Stimulated activated CD4-positive, alpha-beta T cell treated with anti-CD3 and anti-CD28 coated beads, Interleukin-4, amount 100 ng/mL, for 4 hours (primary cell): ENCODE measurements at regions not wholly inside any gene's neighbourhood (a gene's known extent, or its start where the extent isn't known, plus 50 kb on each side); places are given as distances from the start of the nearest gene placed in this dataset.
"Not testable (repeated sequence)": the region's sequence is repeated elsewhere in the genome, so short reads cannot be mapped to it uniquely, and the experiment has no call there.

Experiments
- DNase-seq, 2 experiments: peaks; one replicate each; pipeline ENCODE4 v3.0.0-alpha.2; 2020

GRCh38 chr5:82459626-82460025, 181.5 kb upstream of the RPS23 start:
- no peak for DNase-seq

- not testable (repeated sequence) for DNase-seq
Measured at GRCh38 chr5:82455317-82455716, 177.2 kb upstream of the RPS23 start.

- DNase-seq = no peak
Measured at GRCh38 chr5:82448374-82448773, 170.2 kb upstream of the RPS23 start.

- DNase-seq = no peak
Measured at GRCh38 chr5:82447913-82448312, 169.8 kb upstream of the RPS23 start.

- no peak for DNase-seq
Measured at GRCh38 chr5:82446809-82447208, 168.7 kb upstream of the RPS23 start.

GRCh38 chr5:82445726-82446335, 167.7 kb upstream of the RPS23 start:
- no peak for DNase-seq

GRCh38 chr5:82439750-82440445, 161.7 kb upstream of the RPS23 start:
- DNase-seq = no peak

- not testable (repeated sequence) for DNase-seq
Measured at GRCh38 chr5:82437565-82437964, 159.4 kb upstream of the RPS23 start.

- DNase-seq = no peak
Measured at GRCh38 chr5:82436291-82436690, 158.1 kb upstream of the RPS23 start.

- DNase-seq = not testable (repeated sequence)
Measured at GRCh38 chr5:82434696-82435660, 156.8 kb upstream of the RPS23 start.

GRCh38 chr5:82426464-82427154, 148.5 kb upstream of the RPS23 start:
- DNase-seq = no peak

GRCh38 chr5:82425591-82425990, 147.4 kb upstream of the RPS23 start:
- DNase-seq = no peak

GRCh38 chr5:82424211-82424610, 146.1 kb upstream of the RPS23 start:
- DNase-seq = no peak

GRCh38 chr5:82422751-82423181, 144.6 kb upstream of the RPS23 start:
- no peak for DNase-seq

- DNase-seq = no peak
Measured at GRCh38 chr5:82422001-82422740, 144.0 kb upstream of the RPS23 start.

GRCh38 chr5:82421119-82421518, 143.0 kb upstream of the RPS23 start:
- no peak for DNase-seq

- not testable (repeated sequence) for DNase-seq
Measured at GRCh38 chr5:82420524-82420923, 142.4 kb upstream of the RPS23 start.

GRCh38 chr5:82419559-82420332, 141.6 kb upstream of the RPS23 start:
- DNase-seq = no peak

- DNase-seq = no peak
Measured at GRCh38 chr5:82418608-82418950, 140.4 kb upstream of the RPS23 start.

GRCh38 chr5:82417776-82418607, 139.8 kb upstream of the RPS23 start:
- no peak for DNase-seq

- DNase-seq = no peak
Measured at GRCh38 chr5:82416512-82416911, 138.4 kb upstream of the RPS23 start.
